SJCRH30 (cell line): ENCODE measurements at regions not wholly inside any gene's neighbourhood (a gene's known extent, or its start where the extent isn't known, plus 50 kb on each side); places are given as distances from the start of the nearest gene placed in this dataset.

Experiments
- DNase-seq, 2 experiments: peaks; one replicate each; pipeline ENCODE4 v3.0.0-alpha.2; 2015 to 2020
- H3K27ac ChIP-seq: fragments of 250-450 bp; sonication (Bioruptor Pico); 2 replicates; pipeline ENCODE4 v1.5.1; 2020; ENCODE audit warnings: mild to moderate bottlenecking, moderate library complexity
- H3K27me3 ChIP-seq: fragments of 250-450 bp; sonication (Bioruptor Pico); 2 replicates; pipeline ENCODE4 v1.5.1; 2020; ENCODE audit warnings: mild to moderate bottlenecking, moderate library complexity
- H3K36me3 ChIP-seq: fragments of 250-450 bp; sonication (Bioruptor Pico); 2 replicates; pipeline ENCODE4 v1.5.1; 2020; ENCODE audit warnings: mild to moderate bottlenecking, moderate library complexity
- H3K4me1 ChIP-seq: fragments of 250-450 bp; sonication (Bioruptor Pico); 2 replicates; pipeline ENCODE4 v1.5.1; 2020; ENCODE audit warnings: mild to moderate bottlenecking, moderate library complexity
- H3K4me3 ChIP-seq: fragments of 250-450 bp; sonication (Bioruptor Pico); 2 replicates; pipeline ENCODE4 v1.5.1; 2020; ENCODE audit warnings: mild to moderate bottlenecking, moderate library complexity
- H3K9me3 ChIP-seq: fragments of 250-450 bp; sonication (Bioruptor Pico); replicated peaks from 2 replicates; pipeline ENCODE4 v1.5.1; 2020; ENCODE audit warnings: mild to moderate bottlenecking, moderate library complexity

- H3K4me1 ChIP-seq, result no peaks in the 10 kb centered on the region
- no peaks in the 10 kb centered on the region for H3K36me3 ChIP-seq
- H3K27ac ChIP-seq, result no peak overlapping the region
- H3K9me3 ChIP-seq, result no peaks in the 10 kb centered on the region
- H3K27me3 ChIP-seq, result no peaks in the 10 kb centered on the region
- no peak overlapping the region for H3K4me3 ChIP-seq
- DNase-seq, result no peak
These were observed 75.6 kb upstream of the RFX8 start for GRCh38 chr2:101550555-101550954.

GRCh38 chr2:101549371-101549770 is 74.5 kb upstream of the RFX8 start:
- Histone ChIP-seq H3K27me3 (no peaks in the 10 kb centered on the region), H3K36me3 (no peaks in the 10 kb centered on the region), H3K9me3 (no peaks in the 10 kb centered on the region), H3K27ac (no peak overlapping the region), H3K4me3 (no peak overlapping the region), H3K4me1 (no peaks in the 10 kb centered on the region)
- DNase-seq, result no peak

- no peaks in the 10 kb centered on the region for H3K4me1 ChIP-seq
- no peaks in the 10 kb centered on the region for H3K9me3 ChIP-seq
- H3K36me3 ChIP-seq, result no peaks in the 10 kb centered on the region
- no peak overlapping the region for H3K4me3 ChIP-seq
- no peak for DNase-seq
- no peaks in the 10 kb centered on the region for H3K27me3 ChIP-seq
- no peak overlapping the region for H3K27ac ChIP-seq
These were observed 71.6 kb upstream of the RFX8 start for GRCh38 chr2:101546376-101547058.

GRCh38 chr2:101545950-101546349 is 71.0 kb upstream of the RFX8 start:
- H3K9me3 ChIP-seq, result no peaks in the 10 kb centered on the region
- H3K4me1 ChIP-seq, result no peaks in the 10 kb centered on the region
- no peak overlapping the region for H3K4me3 ChIP-seq
- no peaks in the 10 kb centered on the region for H3K36me3 ChIP-seq
- no peak overlapping the region for H3K27ac ChIP-seq
- DNase-seq, result no peak
- no peaks in the 10 kb centered on the region for H3K27me3 ChIP-seq

GRCh38 chr2:101540518-101540917 is 65.6 kb upstream of the RFX8 start:
- peak; percentile 24 to 59 for DNase-seq
- no peak overlapping the region for H3K27ac ChIP-seq
- H3K27me3 ChIP-seq, result no peaks in the 10 kb centered on the region
- no peaks in the 10 kb centered on the region for H3K9me3 ChIP-seq
- H3K4me1 ChIP-seq, result no peaks in the 10 kb centered on the region
- no peaks in the 10 kb centered on the region for H3K36me3 ChIP-seq
- H3K4me3 ChIP-seq, result no peak overlapping the region

GRCh38 chr2:101538076-101538475 is 63.2 kb upstream of the RFX8 start:
- no peak overlapping the region for H3K4me3 ChIP-seq
- H3K4me1 ChIP-seq, result peaks cover 3% of the 10 kb centered on the region; the same call in 1 of the 2 replicates
- H3K27me3 ChIP-seq, result no peaks in the 10 kb centered on the region
- H3K36me3 ChIP-seq, result no peaks in the 10 kb centered on the region
- DNase-seq, result no peak
- H3K9me3 ChIP-seq, result no peaks in the 10 kb centered on the region
- H3K27ac ChIP-seq, result no peak overlapping the region

GRCh38 chr2:101534149-101534611 is 59.3 kb upstream of the RFX8 start:
- peaks cover 3% of the 10 kb centered on the region; the same call in 1 of the 2 replicates for H3K4me1 ChIP-seq
- H3K27me3 ChIP-seq, result no peaks in the 10 kb centered on the region
- H3K9me3 ChIP-seq, result no peaks in the 10 kb centered on the region
- no peak for DNase-seq
- no peaks in the 10 kb centered on the region for H3K36me3 ChIP-seq
- H3K27ac ChIP-seq, result no peak overlapping the region
- no peak overlapping the region for H3K4me3 ChIP-seq

- H3K36me3 ChIP-seq, result no peaks in the 10 kb centered on the region
- H3K9me3 ChIP-seq, result no peaks in the 10 kb centered on the region
- H3K4me3 ChIP-seq, result no peak overlapping the region
- H3K27ac ChIP-seq, result no peak overlapping the region
- peak; percentile 17 to 57 for DNase-seq
- peaks cover 3% of the 10 kb centered on the region; the same call in 1 of the 2 replicates for H3K4me1 ChIP-seq
- H3K27me3 ChIP-seq, result no peaks in the 10 kb centered on the region
These were observed 58.7 kb upstream of the RFX8 start for GRCh38 chr2:101533561-101534148.

- Histone ChIP-seq H3K4me3 (no peak overlapping the region), H3K36me3 (no peaks in the 10 kb centered on the region), H3K27me3 (no peaks in the 10 kb centered on the region), H3K9me3 (no peaks in the 10 kb centered on the region), H3K27ac (no peak overlapping the region), H3K4me1 (no peaks in the 10 kb centered on the region; the same call in 1 of the 2 replicates)
- DNase-seq, result no peak
These were observed 53.6 kb upstream of the RFX8 start for GRCh38 chr2:101528501-101528900.

- no peak for DNase-seq
- Histone ChIP-seq H3K27ac (no peak overlapping the region), H3K4me3 (no peak overlapping the region), H3K9me3 (no peaks in the 10 kb centered on the region), H3K36me3 (no peaks in the 10 kb centered on the region), H3K27me3 (no peaks in the 10 kb centered on the region), H3K4me1 (peaks cover 2% of the 10 kb centered on the region; the same call in 1 of the 2 replicates)
These were observed 50.0 kb upstream of the RFX8 start for GRCh38 chr2:101524806-101525430.
